K562 (cell line): ENCODE measurements at regions not wholly inside any gene's neighbourhood (a gene's known extent, or its start where the extent isn't known, plus 50 kb on each side); places are given as distances from the start of the nearest gene placed in this dataset.

Experiments
- ATAC-seq: fragments of 200-7000 bp; cut with Tn5 transposase; 3 replicates; pipeline ENCODE4 v1.9.1; 2020; ENCODE audit warnings: moderate library complexity
- BruUV-seq: library from RNA; stranded (reverse); fragments of 400-500 nt; replicated peaks from 2 replicates; lab custom pipeline; 2021; lab: Mats Ljungman, UMichigan
- CTCF ChIA-PET: fragments of 300-600 bp; formaldehyde crosslinking; extraction: SDS; loops from one replicate; lab custom pipeline; 2021; ENCODE audit warnings: low intra/inter-chr PET ratio; lab: Yijun Ruan, JAX
- POLR2A ChIA-PET: fragments of 300-600, 350-650 bp; sonication (Branson Sonifier 250); formaldehyde crosslinking; extraction: SDS; loops from one replicate; lab custom pipeline; 2021; ENCODE audit warnings: antibody characterized with exemption, inconsistent platforms; lab: Yijun Ruan, JAX
- DNase-seq, 4 experiments: peaks; one replicate each; pipeline versions ENCODE4 v3.0.0 to v3.0.0-alpha.2; 2011 to 2018; ENCODE audit warnings: low spot score in 3 of 4, mixed read lengths in 3 of 4; ENCODE audit errors: extremely low read depth in 1 of 4
- FAIRE-seq: peaks from 2 replicates; lab custom pipeline; 2011; peaks lifted over from hg19 to GRCh38; lab: Jason Lieb, UNC
- H2AFZ ChIP-seq: 2 replicates; pipeline ENCODE4 v1.6.0; 2011; ENCODE audit warnings: low read depth, low read length, control low read depth, inconsistent platforms
- H3K27ac ChIP-seq: fragments of 200-600 bp; 3 replicates; pipeline ENCODE4 v1.8.0; 2011; ENCODE audit warnings: low read depth, mild to moderate bottlenecking, control low read depth, inconsistent platforms, low read length, moderate library complexity, mixed read lengths; ENCODE audit errors: extremely low read depth
- H3K27me3 ChIP-seq, 2 experiments: fragments of 300-600 bp in 1 of 2; 2 replicates in 1 of 2; 3 replicates in 1 of 2; pipeline versions ENCODE4 v1.6.0 to v1.8.0; 2011; ENCODE audit warnings: inconsistent platforms in 2 of 2, low read length in 2 of 2, mild to moderate bottlenecking in 1 of 2, mixed read lengths in 1 of 2, moderate library complexity in 1 of 2; ENCODE audit not compliant: control insufficient read depth in 2 of 2, insufficient read depth in 2 of 2
- H3K36me3 ChIP-seq: fragments of 300-600 bp; 3 replicates; pipeline ENCODE4 v1.8.0; 2011; ENCODE audit warnings: mild to moderate bottlenecking, low read length, inconsistent platforms; ENCODE audit not compliant: control insufficient read depth, insufficient read depth
- H3K4me1 ChIP-seq, 2 experiments: fragments of 200-600 bp in 1 of 2; replicated peaks in 1 of 2; 2 replicates in 1 of 2; 3 replicates in 1 of 2; pipeline versions ENCODE4 v1.5.1 to v1.8.0; 2011; ENCODE audit warnings: inconsistent platforms in 2 of 2, low read length in 2 of 2, mild to moderate bottlenecking in 1 of 2, mixed read lengths in 1 of 2, moderate library complexity in 1 of 2; ENCODE audit not compliant: control insufficient read depth in 2 of 2, insufficient read depth in 2 of 2
- H3K4me2 ChIP-seq: 2 replicates; pipeline ENCODE4 v1.6.1; 2011; ENCODE audit warnings: low read length, control low read depth, inconsistent platforms, mixed read lengths; ENCODE audit not compliant: insufficient read depth
- H3K4me3 ChIP-seq: fragments of 200-600 bp; sonication (generic), shearing (Covaris generic); 2 replicates; pipeline ENCODE4 v1.5.1; 2016; ENCODE audit warnings: control low read depth, inconsistent platforms
- H3K79me2 ChIP-seq: fragments of 200-600 bp; 3 replicates; pipeline ENCODE4 v1.8.0; 2011; ENCODE audit warnings: low read length, inconsistent platforms; ENCODE audit not compliant: control insufficient read depth, insufficient read depth
- H3K9ac ChIP-seq, 2 experiments: 2 replicates each; pipeline versions ENCODE4 v1.6.0 to v1.6.1; 2011; ENCODE audit warnings: low read depth in 2 of 2, low read length in 2 of 2, control low read depth in 1 of 2, inconsistent platforms in 1 of 2, mild to moderate bottlenecking in 1 of 2, mixed read lengths in 1 of 2; ENCODE audit not compliant: insufficient read depth in 1 of 2
- H3K9me1 ChIP-seq: one replicate; pipeline ENCODE4 v1.6.0; 2011; ENCODE audit warnings: inconsistent platforms, mild to moderate bottlenecking, low read length, moderate library complexity; ENCODE audit not compliant: control insufficient read depth, insufficient read depth
- H3K9me3 ChIP-seq: replicated peaks from 2 replicates; pipeline ENCODE4 v1.5.1; 2011; ENCODE audit warnings: low read depth, low read length, inconsistent platforms; ENCODE audit not compliant: control insufficient read depth, insufficient read depth
- H4K20me1 ChIP-seq: replicated peaks from 2 replicates; pipeline ENCODE4 v1.6.1; 2011; ENCODE audit warnings: low read length, inconsistent platforms, mixed read lengths; ENCODE audit not compliant: control insufficient read depth, insufficient read depth
- FOXJ2 ChIP-seq: fragments of 200-800 bp; sonication (Bioruptor generic); IDR thresholded peaks from 2 replicates; pipeline ENCODE4 v1.6.1; 2016; ENCODE audit warnings: missing genetic modification characterization, missing compliant biosample characterization
- TAF9B ChIP-seq: fragments of 450-650 bp; IDR thresholded peaks from 2 replicates; pipeline ENCODE4 v1.6.1; 2018; ENCODE audit warnings: mild to moderate bottlenecking; ENCODE audit not compliant: partially characterized antibody
- ZNF318 ChIP-seq, 2 experiments: fragments of 450-650 bp; IDR thresholded peaks; 2 replicates each; pipeline ENCODE4 v1.6.1; 2016; ENCODE audit warnings: mild to moderate bottlenecking in 2 of 2, borderline replicate concordance in 1 of 2, low read depth in 1 of 2, moderate library complexity in 1 of 2
- ZNF717 ChIP-seq: fragments of 250-450 bp; sonication (Bioruptor Pico); IDR thresholded peaks from 2 replicates; pipeline ENCODE4 v1.5.0; 2021
- WGBS: fragments of 100-300 bp; shearing (Covaris generic); methylation state at CpG from one replicate; pipeline ENCODE4 v1.1.6; 2016; ENCODE audit warnings: low coverage, mixed read lengths; ENCODE audit not compliant: insufficient coverage; ENCODE audit errors: missing lambda C conversion rate; 5-methylcytosine and 5-hydroxymethylcytosine counted together
- in situ Hi-C: fragments of 300-500 bp; cut with MboI; formaldehyde crosslinking; loops from 4 replicates; pipeline ENCODE4 v1.15.0; 2018; ENCODE audit warnings: inconsistent platforms, mixed read lengths
- intact Hi-C: fragments of 100-400 bp; cut with micrococcal nuclease; formaldehyde crosslinking; loops from 2 replicates; pipeline ENCODE4 v1.14.2; 2022

GRCh38 chr6:15953152-15953880 is 175.6 kb upstream of the MYLIP start:
- no peak overlapping the region for H3K9ac ChIP-seq
- no peak overlapping the region for H3K4me2 ChIP-seq
- ChIA-PET POLR2A (interaction anchor here (0.6 to 1.2 kb wide), 7 partner anchors 10 to 769 kb away, joined by 3 to 5 read pairs (median 4); no protein-coding TSS in a partner anchor), CTCF (no interaction called here)
- ATAC-seq (no peak), DNase-seq (no peak), FAIRE-seq (no peak)
- TF ChIP-seq TAF9B (no peak), FOXJ2 (tag) (no peak)
- 52% methylated on average over 3 of the region's 3 CpGs for WGBS
- intact Hi-C loops (no loop called here), in situ Hi-C loops (no loop called here)
- H3K9me1 ChIP-seq: no peaks in the 10 kb centered on the region
- no TSS peak for BruUV-seq
- no peaks in the 10 kb centered on the region for H4K20me1 ChIP-seq
- no peaks in the 10 kb centered on the region for H3K36me3 ChIP-seq
- H3K4me3 ChIP-seq: no peak overlapping the region
- no peak overlapping the region for H2AFZ ChIP-seq
- H3K27me3 ChIP-seq: no peaks in the 10 kb centered on the region
- H3K9me3 ChIP-seq: no peaks in the 10 kb centered on the region
- H3K4me1 ChIP-seq: peaks cover 15 to 48% of the 10 kb centered on the region in 2 experiments
- no peak overlapping the region for H3K27ac ChIP-seq
- no peaks in the 10 kb centered on the region for H3K79me2 ChIP-seq

GRCh38 chr6:15952231-15953151 is 176.4 kb upstream of the MYLIP start:
- FAIRE-seq: no peak
- Histone ChIP-seq H2AFZ (no peak overlapping the region), H3K4me1 (peaks cover 15 to 43% of the 10 kb centered on the region in 2 experiments), H3K9me3 (no peaks in the 10 kb centered on the region), H3K36me3 (no peaks in the 10 kb centered on the region), H3K9ac (no peak overlapping the region), H3K79me2 (no peaks in the 10 kb centered on the region), H3K27me3 (no peaks in the 10 kb centered on the region), H3K4me3 (no peak overlapping the region), H3K9me1 (no peaks in the 10 kb centered on the region), H4K20me1 (no peaks in the 10 kb centered on the region), H3K4me2 (no peak overlapping the region), H3K27ac (no peak overlapping the region)
- intact Hi-C loops: no loop called here
- BruUV-seq: no TSS peak
- no peak for DNase-seq
- TF ChIP-seq ZNF318 (IDR thresholded peaks at IDR 0.05; ENCODE audit: borderline replicate concordance in 1 of 2, low read depth in 1 of 2) (0 out of 4 replicates have a peak, but pooled peaks of 1 of the 2 experiments have one; percentile 20), ZNF717 (no peak)
- no peak for ATAC-seq
- CTCF ChIA-PET: no interaction called here
- WGBS: 52% methylated on average over 8 of the region's 8 CpGs
- in situ Hi-C loops: no loop called here
- POLR2A ChIA-PET: interaction anchor here (0.6 to 1.2 kb wide), 5 partner anchors 9 to 768 kb away, joined by 3 to 5 read pairs (median 4); no protein-coding TSS in a partner anchor
